Ascending aorta (tissue), 2 donors: ENCODE measurements at regions not wholly inside any gene's neighbourhood (a gene's known extent, or its start where the extent isn't known, plus 50 kb on each side); places are given as distances from the start of the nearest gene placed in this dataset.

ENCODE experiments used
- DNase-seq, 2 donors: peaks; one replicate each; pipeline ENCODE4 v3.0.0-alpha.2; 2019; ENCODE audit warnings: low spot score in 2 of 2
- H3K27ac ChIP-seq, 2 donors: fragments of 200-600 bp; sonication (generic); one replicate each; pipeline ENCODE4 v1.5.1; 2016 to 2017; ENCODE audit warnings: mild to moderate bottlenecking in 1 of 2
- H3K27me3 ChIP-seq: fragments of 200-600 bp; sonication (generic); one replicate; pipeline ENCODE4 v1.5.1; 2017
- H3K36me3 ChIP-seq, 2 donors: fragments of 200-600 bp; sonication (generic); one replicate each; pipeline ENCODE4 v1.5.1; 2016
- H3K4me1 ChIP-seq, 2 donors: fragments of 200-600 bp; sonication (generic); one replicate each; pipeline ENCODE4 v1.5.1; 2016 to 2017; ENCODE audit warnings: mild to moderate bottlenecking in 1 of 2
- H3K4me3 ChIP-seq, 2 donors: fragments of 200-600 bp; sonication (generic); one replicate each; pipeline ENCODE4 v1.5.1; 2016 to 2017; ENCODE audit warnings: mild to moderate bottlenecking in 1 of 2
- H3K9me3 ChIP-seq, 2 donors: fragments of 200-600 bp; sonication (generic); one replicate each; pipeline ENCODE4 v1.5.1; 2016
- intact Hi-C: fragments of 100-400 bp; cut with DNase I; formaldehyde crosslinking; loops from one replicate; pipeline ENCODE4 v1.15.1; 2023
- TF ChIP-seq, protein P1 (sequence below), 3 experiments: fragments of 200-600 bp in 2 of 3; fragments of 450-650 bp in 1 of 3; sonication (generic) in 2 of 3; IDR thresholded peaks; one replicate each; pipeline ENCODE4 v1.5.1; 2016 to 2019; ENCODE audit warnings: antibody characterized with exemption in 3 of 3, mild to moderate bottlenecking in 1 of 3, moderate library complexity in 1 of 3

DNA sequence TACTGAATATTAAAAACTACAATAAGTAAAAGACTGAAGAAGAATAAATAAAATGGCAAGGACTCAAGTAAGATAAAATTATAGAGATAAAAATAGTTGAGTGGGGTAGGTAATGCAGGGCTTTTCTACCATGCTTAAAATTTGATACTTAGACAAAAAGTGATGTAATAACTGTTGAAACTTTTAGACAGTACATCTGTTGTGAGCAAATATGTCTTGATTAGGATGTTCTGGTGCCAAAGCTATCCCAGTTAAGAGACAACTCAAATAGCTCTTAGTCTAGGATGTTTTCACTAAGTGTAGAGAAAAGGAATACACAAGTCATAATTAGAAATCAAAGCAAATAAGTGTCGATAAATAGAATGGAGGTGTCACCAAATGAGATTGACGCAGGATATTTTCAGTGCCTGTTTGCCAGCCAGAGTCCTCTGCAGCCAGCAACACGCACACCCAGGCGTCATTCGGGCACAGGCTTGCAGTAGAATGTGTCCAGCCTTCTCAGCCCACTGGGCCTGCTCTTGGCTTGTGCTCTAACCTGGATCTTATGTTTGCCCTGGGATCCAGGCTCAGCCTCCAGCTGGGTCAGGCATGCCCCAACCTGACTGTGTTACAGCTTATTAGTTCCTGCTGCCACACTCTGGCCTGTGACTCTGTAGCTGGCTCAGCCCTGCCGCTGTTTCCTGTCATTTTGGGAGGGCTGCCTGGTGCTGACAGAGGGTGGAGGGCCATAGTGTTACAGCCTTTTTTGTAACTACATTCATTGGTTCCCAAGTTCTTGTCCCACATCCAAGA lies 766.2 kb downstream of the PCDH17 start:
- no peak for DNase-seq

DNA sequence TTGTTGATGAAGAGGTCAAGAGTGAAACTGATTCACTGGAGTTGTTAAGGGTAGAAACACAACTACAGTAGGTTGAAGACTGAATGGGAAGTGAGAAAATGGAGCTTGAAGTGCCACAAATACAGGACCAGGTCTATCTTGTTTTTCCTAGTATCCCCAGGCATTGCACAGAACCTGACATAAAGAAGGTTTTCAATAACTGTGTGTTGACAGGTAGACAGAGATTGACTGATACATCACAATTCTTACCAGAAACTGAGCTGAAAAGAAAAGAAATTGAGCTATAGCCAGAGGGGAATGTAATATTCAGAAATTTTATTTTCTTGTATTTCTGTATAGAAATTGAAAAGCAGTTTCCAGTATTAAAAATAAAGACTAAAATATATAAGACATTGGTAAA lies 767.7 kb downstream of the PCDH17 start:
- no peaks in the 10 kb centered on the region for H3K4me1 ChIP-seq
- no peak overlapping the region for H3K27ac ChIP-seq
- no peaks in the 10 kb centered on the region for H3K9me3 ChIP-seq
- H3K4me3 ChIP-seq: no peak overlapping the region
- intact Hi-C loops: no loop called here
- no peaks in the 10 kb centered on the region for H3K36me3 ChIP-seq
- no peak for DNase-seq
- no peaks in the 10 kb centered on the region for H3K27me3 ChIP-seq
- TF ChIP-seq, protein P1, sequence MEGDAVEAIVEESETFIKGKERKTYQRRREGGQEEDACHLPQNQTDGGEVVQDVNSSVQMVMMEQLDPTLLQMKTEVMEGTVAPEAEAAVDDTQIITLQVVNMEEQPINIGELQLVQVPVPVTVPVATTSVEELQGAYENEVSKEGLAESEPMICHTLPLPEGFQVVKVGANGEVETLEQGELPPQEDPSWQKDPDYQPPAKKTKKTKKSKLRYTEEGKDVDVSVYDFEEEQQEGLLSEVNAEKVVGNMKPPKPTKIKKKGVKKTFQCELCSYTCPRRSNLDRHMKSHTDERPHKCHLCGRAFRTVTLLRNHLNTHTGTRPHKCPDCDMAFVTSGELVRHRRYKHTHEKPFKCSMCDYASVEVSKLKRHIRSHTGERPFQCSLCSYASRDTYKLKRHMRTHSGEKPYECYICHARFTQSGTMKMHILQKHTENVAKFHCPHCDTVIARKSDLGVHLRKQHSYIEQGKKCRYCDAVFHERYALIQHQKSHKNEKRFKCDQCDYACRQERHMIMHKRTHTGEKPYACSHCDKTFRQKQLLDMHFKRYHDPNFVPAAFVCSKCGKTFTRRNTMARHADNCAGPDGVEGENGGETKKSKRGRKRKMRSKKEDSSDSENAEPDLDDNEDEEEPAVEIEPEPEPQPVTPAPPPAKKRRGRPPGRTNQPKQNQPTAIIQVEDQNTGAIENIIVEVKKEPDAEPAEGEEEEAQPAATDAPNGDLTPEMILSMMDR (IDR thresholded peaks at IDR 0.05): no peak

More for the DNA sequence above, 766.2 kb downstream of the PCDH17 start:
- Histone ChIP-seq H3K9me3 (no peaks in the 10 kb centered on the region), H3K27ac (no peak overlapping the region), H3K4me1 (no peaks in the 10 kb centered on the region), H3K4me3 (no peak overlapping the region), H3K36me3 (no peaks in the 10 kb centered on the region), H3K27me3 (no peaks in the 10 kb centered on the region)
- intact Hi-C loops: no loop called here
- TF ChIP-seq, protein P1 (IDR thresholded peaks at IDR 0.05): no peak

DNA sequence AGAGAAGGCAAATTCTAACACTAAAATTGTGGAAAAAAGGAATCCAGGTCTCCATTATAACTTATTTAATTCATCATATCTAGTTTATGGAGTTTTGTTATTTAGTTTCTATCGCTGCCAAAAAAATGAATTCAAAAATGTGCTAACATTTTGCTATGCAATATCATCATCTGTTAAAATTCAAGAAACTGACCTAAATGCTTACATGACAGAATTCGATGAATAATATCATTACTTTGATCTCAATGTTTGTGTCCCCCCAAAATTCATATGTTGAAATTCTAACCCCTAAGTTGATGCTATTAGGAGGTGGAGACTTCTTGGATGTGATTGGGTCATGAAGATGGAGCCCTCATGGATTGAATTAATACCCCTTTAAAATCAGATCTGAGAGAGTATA lies 775.0 kb downstream of the PCDH17 start:
- intact Hi-C loops: no loop called here

DNA sequence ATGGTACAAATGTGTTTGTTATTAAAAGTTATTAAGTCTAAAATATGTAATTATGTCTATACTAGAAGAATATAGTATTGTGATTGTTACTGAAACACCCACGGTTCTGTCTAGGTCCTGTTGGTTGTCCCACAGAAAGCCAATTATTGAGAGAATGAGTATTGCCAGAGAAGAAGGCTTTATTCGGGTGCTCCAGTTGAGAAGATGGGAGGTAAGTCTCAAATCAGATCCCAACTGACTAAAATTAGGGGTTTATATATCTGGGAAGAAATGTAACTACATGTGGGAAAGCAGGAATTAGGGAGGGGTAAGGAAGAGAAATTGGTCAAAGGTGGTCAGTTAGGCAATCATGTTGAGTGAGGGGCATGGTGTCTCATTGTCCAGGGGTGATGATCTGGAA lies 798.4 kb downstream of the PCDH17 start:
- Histone ChIP-seq H3K27me3 (no peaks in the 10 kb centered on the region), H3K9me3 (no peaks in the 10 kb centered on the region), H3K4me1 (no peaks in the 10 kb centered on the region), H3K27ac (no peak overlapping the region), H3K36me3 (no peaks in the 10 kb centered on the region), H3K4me3 (no peak overlapping the region)
- intact Hi-C loops: no loop called here
- TF ChIP-seq, protein P1 (IDR thresholded peaks at IDR 0.05): no peak
- no peak for DNase-seq

More for the DNA sequence above, 775.0 kb downstream of the PCDH17 start:
- Histone ChIP-seq H3K36me3 (no peaks in the 10 kb centered on the region), H3K4me1 (no peaks in the 10 kb centered on the region), H3K27ac (no peak overlapping the region), H3K27me3 (no peaks in the 10 kb centered on the region), H3K9me3 (no peaks in the 10 kb centered on the region), H3K4me3 (no peak overlapping the region)
- no peak for DNase-seq
- TF ChIP-seq, protein P1 (IDR thresholded peaks at IDR 0.05): no peak

DNA sequence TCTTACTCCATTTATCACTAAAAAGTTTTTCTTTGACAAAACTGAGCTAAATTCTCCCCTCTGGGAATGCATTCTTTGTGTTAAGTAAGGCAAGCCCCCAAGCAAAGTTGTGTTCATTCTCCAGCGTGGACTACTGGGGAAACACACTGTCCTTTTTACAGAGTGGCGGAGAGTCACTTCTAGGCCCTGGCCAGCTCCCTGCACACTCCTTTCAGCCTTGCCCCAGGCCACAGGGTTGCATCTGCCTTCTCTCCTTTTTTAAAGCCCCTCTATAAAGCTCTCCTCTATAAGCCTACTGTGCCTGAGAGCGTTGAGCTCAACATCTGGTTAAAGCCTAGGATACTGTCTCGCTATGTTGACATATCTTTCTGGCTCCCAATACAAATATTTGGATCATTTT lies 803.4 kb downstream of the PCDH17 start:
- H3K36me3 ChIP-seq: no peaks in the 10 kb centered on the region
- no peaks in the 10 kb centered on the region for H3K9me3 ChIP-seq
- H3K4me3 ChIP-seq: no peak overlapping the region
- intact Hi-C loops: no loop called here
- H3K27ac ChIP-seq: no peak overlapping the region
- H3K27me3 ChIP-seq: no peaks in the 10 kb centered on the region
- TF ChIP-seq, protein P1 (IDR thresholded peaks at IDR 0.05): no peak
- H3K4me1 ChIP-seq: no peaks in the 10 kb centered on the region
- DNase-seq: no peak
